NCI-H1417 treated with DMSO at 0.1 percent for 48 hours (cell line): ENCODE measurements at regions not wholly inside any gene's neighbourhood (a gene's known extent, or its start where the extent isn't known, plus 50 kb on each side); places are given as distances from the start of the nearest gene placed in this dataset.
"Not testable (repeated sequence)": the region's sequence is repeated elsewhere in the genome, so short reads cannot be mapped to it uniquely, and the experiment has no call there.

Source experiments
- DNase-seq: peaks from one replicate; lab custom pipeline; 2025; lab: John Stamatoyannopoulos, UW

DNA sequence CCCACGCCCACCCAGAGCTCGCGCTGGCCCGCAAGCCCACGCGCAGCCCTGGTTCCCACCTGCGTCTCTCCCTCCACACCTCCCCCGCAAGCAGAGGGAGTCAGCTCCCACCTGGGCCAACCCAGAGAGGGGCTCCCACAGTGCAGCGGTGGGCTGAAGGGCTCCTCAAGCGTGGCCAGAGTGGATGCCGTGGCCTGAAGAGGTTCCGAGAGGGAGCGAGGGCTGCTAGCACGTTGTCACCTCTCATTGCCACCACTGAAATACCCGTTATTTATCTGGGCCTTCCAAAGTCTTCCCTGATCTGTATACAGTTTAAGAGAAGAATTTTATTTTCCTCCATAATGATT, 88.3 kb upstream of the MYLIP start:
- no peak for DNase-seq

- DNase-seq, result not testable (repeated sequence)
Observed at GRCh38 chr6:16039892-16040627, 88.8 kb upstream of the MYLIP start.

GRCh38 chr6:16038938-16039337, 89.9 kb upstream of the MYLIP start:
- no peak for DNase-seq

- DNase-seq, result no peak
Observed at GRCh38 chr6:16035488-16036080, 93.3 kb upstream of the MYLIP start.

GRCh38 chr6:16033214-16033613, 95.7 kb upstream of the MYLIP start:
- no peak for DNase-seq

GRCh38 chr6:16031278-16031981, 97.5 kb upstream of the MYLIP start:
- DNase-seq, result no peak

DNA sequence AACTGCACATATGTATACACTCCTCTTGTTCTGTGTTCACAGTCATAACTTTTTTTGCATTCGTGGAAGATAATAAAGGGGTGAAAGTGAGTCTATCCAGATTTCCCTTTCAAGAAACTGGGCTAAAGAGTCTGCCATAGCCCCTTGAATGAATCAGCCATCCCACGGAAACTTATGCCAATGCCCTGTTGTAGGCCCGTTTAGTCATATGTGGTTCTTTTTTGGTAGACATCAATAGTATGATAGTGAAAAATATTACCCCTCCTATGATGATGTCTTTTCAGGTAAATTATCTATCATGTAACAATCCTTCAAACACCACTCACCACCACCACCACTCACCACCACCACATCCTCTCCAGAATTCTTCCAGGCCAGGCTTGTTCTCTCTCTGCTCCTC, 99.9 kb upstream of the MYLIP start:
- no peak for DNase-seq

DNA sequence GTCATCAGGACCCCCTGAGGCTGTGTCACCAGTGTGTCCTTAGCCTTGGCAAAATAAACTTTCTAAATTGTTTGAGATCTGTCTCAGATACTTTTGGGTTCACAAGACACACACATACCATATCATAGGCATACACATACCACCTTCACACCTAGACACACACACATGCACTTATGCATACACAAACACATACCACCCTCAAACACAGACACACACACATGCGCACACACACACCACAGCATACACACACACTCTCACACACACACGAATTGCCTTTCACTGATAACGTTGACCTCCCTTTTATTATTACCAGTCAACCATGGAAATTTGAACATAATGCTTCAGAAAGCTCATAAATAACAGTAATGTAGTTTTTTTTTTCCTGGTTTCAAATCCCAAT, 108.6 kb upstream of the MYLIP start:
- DNase-seq, result no peak

GRCh38 chr6:16019462-16019861, 109.4 kb upstream of the MYLIP start:
- DNase-seq, result no peak

GRCh38 chr6:16018626-16019025, 110.3 kb upstream of the MYLIP start:
- no peak for DNase-seq

- not testable (repeated sequence) for DNase-seq
Observed at GRCh38 chr6:16014325-16014724, 114.6 kb upstream of the MYLIP start.

DNA sequence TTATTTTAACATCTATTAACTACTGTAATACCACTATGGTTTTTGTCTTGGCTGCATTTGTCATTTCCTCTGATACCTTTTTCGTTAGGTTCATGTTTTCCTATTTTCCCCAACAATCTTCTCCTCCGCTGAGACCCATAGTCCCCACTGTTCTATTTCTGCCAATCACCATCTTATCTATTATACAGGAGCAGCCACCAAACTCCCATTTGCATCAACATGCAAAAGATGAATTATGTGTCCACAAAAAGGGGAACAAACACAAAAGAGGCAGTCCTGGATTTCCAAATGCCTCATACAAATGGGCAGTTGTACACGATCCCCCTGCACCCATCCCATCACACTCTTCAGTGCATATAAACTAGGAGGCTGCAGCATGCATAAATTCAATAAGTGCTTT, 121.7 kb upstream of the MYLIP start:
- DNase-seq, result no peak

DNA sequence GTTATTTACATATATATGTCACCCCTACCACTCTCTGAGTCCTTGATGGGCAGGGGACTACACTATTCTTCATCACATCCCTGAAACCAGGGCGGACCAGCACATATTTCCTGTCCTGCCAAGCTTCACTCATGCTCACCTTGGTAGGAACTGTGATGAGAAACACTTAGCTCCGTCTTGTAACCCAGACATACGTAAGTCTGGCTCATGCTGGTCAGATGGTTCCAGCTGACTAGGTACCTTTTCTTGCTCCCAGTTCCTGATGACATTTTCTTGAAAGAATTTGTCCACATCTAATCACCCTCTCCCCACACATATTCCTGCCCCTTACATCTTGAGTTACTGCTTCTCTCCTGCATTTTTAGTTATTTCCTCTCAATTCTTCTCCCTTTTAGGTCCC, 122.2 kb upstream of the MYLIP start:
- no peak for DNase-seq

GRCh38 chr6:16004934-16005679, 123.8 kb upstream of the MYLIP start:
- no peak for DNase-seq

DNA sequence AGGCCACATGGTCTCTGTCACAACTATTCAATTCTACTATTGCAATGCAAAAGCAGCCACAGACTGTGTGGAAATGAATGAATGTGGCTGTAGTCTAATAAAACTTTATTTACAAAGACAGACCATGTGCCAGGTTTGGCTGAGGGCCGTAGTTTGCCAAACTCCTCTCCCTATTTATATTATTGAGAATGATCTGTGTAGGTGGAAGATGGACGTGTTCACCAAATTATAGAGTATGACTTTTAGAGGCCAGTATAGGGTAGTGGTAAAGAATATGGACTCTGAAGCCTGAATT, 125.7 kb upstream of the MYLIP start:
- no peak for DNase-seq

DNA sequence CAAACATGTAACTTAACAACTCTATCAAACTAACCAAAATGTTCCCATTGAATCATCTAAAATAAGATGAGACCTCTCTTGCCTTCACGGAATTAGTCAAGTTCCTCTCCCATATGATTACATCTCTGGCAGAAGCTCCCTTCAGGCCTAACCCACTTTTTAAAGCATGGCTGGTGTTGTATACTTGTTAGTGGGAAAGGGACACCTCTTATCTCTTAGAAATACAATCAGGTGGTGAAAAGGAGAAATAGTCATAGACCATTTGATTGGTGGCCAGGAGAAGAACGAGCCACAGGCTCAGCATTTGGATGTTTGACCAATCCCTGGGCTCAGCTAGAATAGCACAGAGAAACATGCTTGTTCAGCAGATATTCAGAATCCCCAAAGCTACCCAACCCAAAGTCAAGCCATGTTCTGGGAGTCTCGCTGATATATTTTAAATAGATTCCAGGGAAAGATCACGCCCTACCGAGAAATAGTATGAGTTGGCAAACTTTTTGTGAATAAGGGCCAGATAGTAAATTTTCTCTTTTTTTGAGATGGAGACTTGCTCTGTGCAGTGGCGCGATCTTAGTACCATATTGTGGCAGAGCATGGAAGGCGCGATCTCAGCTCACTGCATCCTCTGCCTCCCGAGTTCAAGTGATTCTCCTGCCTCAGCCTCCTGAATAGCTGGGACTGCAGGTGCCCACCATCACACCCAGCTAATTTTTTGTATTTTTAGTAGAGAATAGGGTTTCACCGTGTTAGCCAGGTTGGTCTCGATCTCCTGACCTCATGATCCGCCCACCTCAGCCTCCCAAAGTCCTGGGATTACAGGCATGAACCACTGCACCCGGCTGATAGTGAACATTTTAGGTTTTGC, 126.3 kb upstream of the MYLIP start:
- no peak for DNase-seq

DNA sequence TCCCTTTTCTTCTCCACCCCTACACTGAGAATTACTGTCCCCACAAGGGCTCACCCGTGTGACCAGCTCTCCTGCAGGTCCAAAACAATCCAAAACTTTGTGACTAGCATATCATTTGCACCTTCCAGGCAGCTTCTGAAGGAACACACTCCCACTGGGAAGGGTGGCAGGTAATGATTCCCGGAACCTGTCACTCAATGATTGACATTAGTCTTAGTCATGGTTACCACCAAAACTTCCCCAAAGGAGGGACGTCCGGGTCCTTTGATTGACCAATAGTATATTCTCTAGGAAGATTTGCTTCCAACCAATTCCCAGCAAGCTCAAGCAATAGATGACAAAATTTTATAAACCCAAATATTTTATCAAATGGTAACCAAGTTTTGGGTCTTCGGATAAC, 127.7 kb upstream of the MYLIP start:
- DNase-seq, result no peak

DNA sequence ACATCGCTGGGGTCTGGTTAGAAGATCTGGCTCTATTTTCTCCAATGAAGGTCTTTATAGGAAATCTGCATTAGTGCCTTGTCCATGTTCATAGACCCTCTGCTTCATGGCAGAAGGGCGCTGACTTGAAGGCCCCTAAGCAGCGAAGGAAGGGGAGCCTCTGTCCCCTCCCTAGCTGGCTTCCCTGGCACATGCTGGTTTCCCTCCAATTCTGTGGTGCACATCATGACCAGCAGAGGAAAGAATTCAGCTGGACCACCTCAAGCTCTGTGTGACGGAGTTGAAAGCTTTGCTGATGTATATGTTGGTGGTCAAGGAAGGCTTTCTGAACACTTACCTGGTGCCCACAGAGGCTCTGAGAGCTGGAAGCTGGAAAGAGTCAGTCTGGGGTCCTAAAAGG, 129.7 kb upstream of the MYLIP start:
- DNase-seq, result no peak

GRCh38 chr6:15997586-15998388, 131.1 kb upstream of the MYLIP start:
- no peak for DNase-seq

DNA sequence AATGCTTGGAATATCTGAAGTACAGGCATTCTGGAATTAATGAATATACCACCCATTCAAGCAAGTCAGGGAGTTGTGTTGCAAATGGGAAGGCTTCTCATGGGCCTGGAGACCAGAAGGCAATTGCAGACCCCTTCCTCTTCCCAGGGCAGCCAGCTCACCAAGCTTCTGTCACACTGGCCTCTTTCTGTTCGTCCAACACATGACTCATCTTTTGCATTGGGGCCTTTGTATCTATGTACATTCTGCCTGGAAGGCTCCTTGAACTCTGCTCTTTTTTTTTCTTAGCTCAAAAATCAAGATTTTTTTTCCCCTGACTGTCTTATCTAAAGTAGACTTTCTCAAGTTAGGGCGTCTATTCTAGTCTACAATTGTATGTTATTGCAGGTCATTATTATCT, 132.9 kb upstream of the MYLIP start:
- no peak for DNase-seq

DNA sequence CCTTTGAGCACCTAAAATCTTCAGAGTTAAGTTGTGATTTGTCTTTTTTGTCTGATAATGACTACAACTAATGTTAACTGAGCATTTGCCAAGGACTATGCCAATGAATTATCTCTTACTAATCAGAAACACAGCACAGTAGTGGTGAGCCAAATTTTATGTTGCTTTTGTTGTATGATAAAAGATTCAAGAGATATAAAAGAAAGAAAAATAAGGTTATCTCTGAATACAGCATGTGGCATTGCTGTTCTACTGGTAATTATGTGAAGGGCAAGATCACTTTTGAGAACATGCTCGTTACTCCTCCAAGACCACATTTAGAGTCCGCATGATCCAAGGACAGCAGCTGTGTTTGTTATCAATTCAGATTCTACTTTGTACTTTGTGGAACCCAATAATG, 133.4 kb upstream of the MYLIP start:
- DNase-seq, result no peak
